GM23248 (cell line): ENCODE measurements at regions not wholly inside any gene's neighbourhood (a gene's known extent, or its start where the extent isn't known, plus 50 kb on each side); places are given as distances from the start of the nearest gene placed in this dataset.

Experiments used
- DNase-seq: peaks from one replicate; pipeline ENCODE4 v3.0.0-alpha.2; 2015
- H2AFZ ChIP-seq: fragments of 200-600 bp; sonication (generic); 2 replicates; pipeline ENCODE4 v1.6.1; 2016; ENCODE audit warnings: antibody characterized with exemption
- H3F3A ChIP-seq: fragments of 200-600 bp; sonication (generic); 2 replicates; pipeline ENCODE4 v1.6.1; 2016; ENCODE audit warnings: mild to moderate bottlenecking, antibody characterized with exemption, mixed run types; ENCODE audit not compliant: insufficient read depth
- H3K27ac ChIP-seq: fragments of 200-600 bp; sonication (generic); 2 replicates; pipeline ENCODE4 v1.5.1; 2016; ENCODE audit warnings: mild to moderate bottlenecking
- H3K27me3 ChIP-seq: fragments of 200-600 bp; sonication (generic); replicated peaks from 2 replicates; pipeline ENCODE4 v1.6.1; 2016; ENCODE audit warnings: mild to moderate bottlenecking; ENCODE audit not compliant: insufficient read depth
- H3K36me3 ChIP-seq: fragments of 200-600 bp; sonication (generic); 2 replicates; pipeline ENCODE4 v1.6.1; 2016; ENCODE audit warnings: low read depth, mild to moderate bottlenecking
- H3K4me1 ChIP-seq: fragments of 200-600 bp; sonication (generic); 2 replicates; pipeline ENCODE4 v1.6.1; 2016; ENCODE audit warnings: mild to moderate bottlenecking; ENCODE audit not compliant: insufficient read depth
- H3K4me2 ChIP-seq: fragments of 200-600 bp; sonication (generic); one replicate; pipeline ENCODE4 v1.6.1; 2016; ENCODE audit warnings: mild to moderate bottlenecking; ENCODE audit not compliant: unreplicated experiment
- H3K4me3 ChIP-seq: fragments of 200-600 bp; sonication (generic); 2 replicates; pipeline ENCODE4 v1.5.1; 2016; ENCODE audit warnings: mild to moderate bottlenecking
- H3K79me2 ChIP-seq: fragments of 200-600 bp; sonication (generic); 2 replicates; pipeline ENCODE4 v1.6.1; 2016; ENCODE audit warnings: mild to moderate bottlenecking; ENCODE audit not compliant: insufficient read depth
- H3K9ac ChIP-seq: fragments of 200-600 bp; sonication (generic); 2 replicates; pipeline ENCODE4 v1.6.1; 2016; ENCODE audit warnings: mild to moderate bottlenecking
- H3K9me2 ChIP-seq: fragments of 200-600 bp; sonication (generic); 2 replicates; pipeline ENCODE4 v1.6.1; 2016; ENCODE audit warnings: mixed run types, mild to moderate bottlenecking, moderate library complexity; ENCODE audit not compliant: insufficient read depth
- H3K9me3 ChIP-seq: fragments of 200-600 bp; sonication (generic); one replicate; pipeline ENCODE4 v1.6.1; 2017; ENCODE audit warnings: low read depth
- H4K20me1 ChIP-seq: fragments of 200-600 bp; sonication (generic); 2 replicates; pipeline ENCODE4 v1.6.0; 2016; ENCODE audit not compliant: insufficient read depth
- EZH2 ChIP-seq: fragments of 200-600 bp; sonication (generic); IDR thresholded peaks from 2 replicates; pipeline ENCODE4 v1.6.1; 2018; ENCODE audit warnings: antibody characterized with exemption, mild to moderate bottlenecking; ENCODE audit not compliant: insufficient read depth, poor library complexity, severe bottlenecking
- EZH2phosphoT487 ChIP-seq: fragments of 200-600 bp; sonication (generic); IDR thresholded peaks from 2 replicates; pipeline ENCODE4 v1.6.1; 2018; ENCODE audit warnings: antibody characterized with exemption, moderate library complexity, mild to moderate bottlenecking, low read depth; ENCODE audit not compliant: insufficient read depth
- WGBS, 2 experiments: methylation state at CpG; one replicate each; pipeline ENCODE4 v1.1.6; 2015 to 2017; ENCODE audit warnings: low lambda C conversion rate in 2 of 2, low coverage in 1 of 2; ENCODE audit errors: missing lambda C conversion rate in 2 of 2; 5-methylcytosine and 5-hydroxymethylcytosine counted together
- in situ Hi-C: fragments of 300-500 bp; cut with MboI; formaldehyde crosslinking; loops from 2 replicates; pipeline ENCODE4 v1.15.0; 2020

DNA sequence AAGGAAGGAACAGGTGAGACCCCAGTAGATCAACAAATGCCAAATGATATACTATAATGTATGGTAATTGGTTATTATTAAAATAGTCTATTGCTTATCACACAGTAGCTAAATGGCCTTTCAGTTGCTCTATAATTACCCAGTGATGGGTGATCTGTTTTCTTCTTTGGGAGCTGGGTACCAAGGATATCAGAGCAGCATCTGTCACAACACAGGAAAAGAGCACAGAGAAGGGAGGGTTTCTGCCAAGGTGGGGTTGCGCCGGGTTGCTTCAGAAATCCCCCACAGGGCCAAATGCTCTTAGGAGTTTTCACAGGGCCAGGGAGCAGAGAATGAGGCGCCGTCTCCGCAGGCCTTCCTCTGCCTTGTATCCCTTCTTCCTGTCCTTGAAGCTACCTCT is 469.4 kb downstream of the INSC start:
- Histone ChIP-seq H3F3A (no peaks in the 10 kb centered on the region), H3K27ac (no peak overlapping the region)
- in situ Hi-C loops: no loop called here

DNA sequence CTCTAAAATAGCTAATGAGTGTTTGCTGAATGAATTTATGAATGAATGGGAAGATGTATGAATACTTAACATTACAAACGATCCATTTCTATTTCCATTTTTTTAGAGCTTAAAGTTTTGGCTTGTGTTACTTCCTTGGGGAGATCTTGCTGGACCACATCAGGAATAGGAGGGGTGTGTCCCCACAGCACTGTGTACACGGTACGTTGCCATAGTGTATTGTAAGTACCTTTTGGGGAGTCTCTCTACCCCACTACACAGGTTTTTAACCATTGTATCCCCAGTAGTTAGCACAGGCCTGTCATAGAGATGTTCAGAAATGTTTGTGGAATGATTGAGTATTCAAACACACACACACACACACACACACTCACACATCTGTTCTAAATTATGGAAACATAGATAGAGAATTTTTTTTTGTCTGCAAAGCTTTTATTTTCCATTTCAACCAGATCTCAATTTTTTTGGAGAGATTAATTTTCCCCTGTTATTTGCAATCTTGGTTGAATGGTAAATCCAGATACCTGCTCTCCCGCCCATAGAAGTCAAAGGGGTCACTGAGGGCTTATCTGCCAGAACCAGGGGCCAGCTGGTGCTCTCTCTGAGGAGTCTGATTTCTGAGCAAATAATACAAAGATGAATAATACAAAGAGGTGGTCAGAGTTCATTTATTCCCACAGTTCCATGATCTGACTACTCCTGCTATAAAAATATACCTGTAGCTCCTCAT is 471.0 kb downstream of the INSC start:
- Histone ChIP-seq H3K27me3 (no peaks in the 10 kb centered on the region), H3K4me3 (no peak overlapping the region), H3F3A (no peaks in the 10 kb centered on the region), H3K4me1 (no peaks in the 10 kb centered on the region), H3K9me2 (no peaks in the 10 kb centered on the region), H3K79me2 (no peaks in the 10 kb centered on the region), H3K36me3 (no peaks in the 10 kb centered on the region), H3K9ac (no peak overlapping the region), H3K4me2 (no peak overlapping the region), H3K9me3 (no peaks in the 10 kb centered on the region), H3K27ac (no peak overlapping the region), H4K20me1 (no peaks in the 10 kb centered on the region), H2AFZ (no peak overlapping the region)
- in situ Hi-C loops: no loop called here
- 3 to 4% methylated on average over 4 of the region's 4 CpGs for WGBS, 2 experiments
- TF ChIP-seq EZH2phosphoT487 (no peak), EZH2 (no peak)
- DNase-seq: no peak

More for the DNA sequence above, 469.4 kb downstream of the INSC start:
- no peak for DNase-seq
- Histone ChIP-seq H3K4me2 (no peak overlapping the region), H3K9me3 (no peaks in the 10 kb centered on the region), H3K27me3 (no peaks in the 10 kb centered on the region), H3K9me2 (no peaks in the 10 kb centered on the region), H3K4me3 (no peak overlapping the region), H3K36me3 (no peaks in the 10 kb centered on the region), H3K4me1 (no peaks in the 10 kb centered on the region), H4K20me1 (no peaks in the 10 kb centered on the region), H3K79me2 (no peaks in the 10 kb centered on the region), H3K9ac (no peak overlapping the region), H2AFZ (no peak overlapping the region)
- WGBS, 2 experiments: 61 to 74% methylated on average over 5 of the region's 5 CpGs
- TF ChIP-seq EZH2phosphoT487 (no peak), EZH2 (no peak)

GRCh38 chr11:15586741-15587473 is 472.2 kb downstream of the INSC start:
- Histone ChIP-seq H3K9ac (no peak overlapping the region), H4K20me1 (no peaks in the 10 kb centered on the region), H3K27me3 (no peaks in the 10 kb centered on the region), H3K36me3 (no peaks in the 10 kb centered on the region), H3F3A (no peaks in the 10 kb centered on the region), H3K27ac (no peak overlapping the region), H3K4me2 (no peak overlapping the region), H3K9me3 (no peaks in the 10 kb centered on the region), H3K4me1 (no peaks in the 10 kb centered on the region), H3K4me3 (no peak overlapping the region), H3K9me2 (no peaks in the 10 kb centered on the region), H3K79me2 (no peaks in the 10 kb centered on the region), H2AFZ (no peak overlapping the region)
- no peak for DNase-seq
- WGBS, 2 experiments: 2% methylated on average over 2 of the region's 2 CpGs
- in situ Hi-C loops: no loop called here
- TF ChIP-seq EZH2 (no peak), EZH2phosphoT487 (no peak)

GRCh38 chr11:15589070-15589626 is 474.4 kb downstream of the INSC start:
- no peak for DNase-seq
- H3K9ac ChIP-seq: no peak overlapping the region
- H4K20me1 ChIP-seq: no peaks in the 10 kb centered on the region
- in situ Hi-C loops: no loop called here
- no peak for TF ChIP-seq EZH2
- no peak for TF ChIP-seq EZH2phosphoT487
- H3K4me2 ChIP-seq: no peak overlapping the region
- H3K79me2 ChIP-seq: no peaks in the 10 kb centered on the region
- no peaks in the 10 kb centered on the region for H3K9me3 ChIP-seq
- H3K27me3 ChIP-seq: no peaks in the 10 kb centered on the region
- 39 to 50% methylated on average over 8 of the region's 8 CpGs for WGBS, 2 experiments
- no peaks in the 10 kb centered on the region for H3K36me3 ChIP-seq
- H3K4me3 ChIP-seq: no peak overlapping the region
- no peak overlapping the region for H2AFZ ChIP-seq
- H3K27ac ChIP-seq: no peak overlapping the region
- no peaks in the 10 kb centered on the region for H3K4me1 ChIP-seq
- H3K9me2 ChIP-seq: no peaks in the 10 kb centered on the region
- no peaks in the 10 kb centered on the region for H3F3A ChIP-seq
